ENCODE measurements at regions not wholly inside any gene's neighbourhood (a gene's known extent, or its start where the extent isn't known, plus 50 kb on each side); places are given as distances from the start of the nearest gene placed in this dataset.

DNA sequence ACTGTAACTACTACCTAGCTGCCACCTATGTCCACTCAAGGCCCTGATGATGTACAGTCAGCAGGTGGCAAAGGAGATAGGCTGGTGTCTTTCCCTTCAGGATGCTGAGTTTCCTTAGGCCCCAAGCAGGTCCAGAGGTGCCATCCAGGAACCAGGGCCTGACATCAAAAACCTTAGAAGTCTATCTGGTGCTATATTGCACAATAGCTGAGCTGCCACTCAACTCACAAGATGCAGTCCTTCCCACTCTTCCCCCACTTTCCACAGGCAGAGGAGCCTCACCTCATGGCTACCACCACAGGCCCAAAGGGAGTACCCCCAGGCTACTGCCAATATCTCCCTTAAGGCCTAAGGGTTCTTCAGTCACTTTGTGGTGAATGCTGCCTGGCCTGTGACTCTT is 83.9 kb upstream of the ZNF827 start:
- Mint-ChIP-seq H3K9me3 (peaks cover 4% of the 10 kb centered on the region), H3K36me3 (ENCODE audit: low read depth) (no peaks in the 10 kb centered on the region), H3K27ac (no peak overlapping the region), H3K27me3 (ENCODE audit: low read depth) (no peaks in the 10 kb centered on the region), H3K4me3 (no peak overlapping the region), H3K4me1 (no peaks in the 10 kb centered on the region)
- TF ChIP-seq, protein P1, sequence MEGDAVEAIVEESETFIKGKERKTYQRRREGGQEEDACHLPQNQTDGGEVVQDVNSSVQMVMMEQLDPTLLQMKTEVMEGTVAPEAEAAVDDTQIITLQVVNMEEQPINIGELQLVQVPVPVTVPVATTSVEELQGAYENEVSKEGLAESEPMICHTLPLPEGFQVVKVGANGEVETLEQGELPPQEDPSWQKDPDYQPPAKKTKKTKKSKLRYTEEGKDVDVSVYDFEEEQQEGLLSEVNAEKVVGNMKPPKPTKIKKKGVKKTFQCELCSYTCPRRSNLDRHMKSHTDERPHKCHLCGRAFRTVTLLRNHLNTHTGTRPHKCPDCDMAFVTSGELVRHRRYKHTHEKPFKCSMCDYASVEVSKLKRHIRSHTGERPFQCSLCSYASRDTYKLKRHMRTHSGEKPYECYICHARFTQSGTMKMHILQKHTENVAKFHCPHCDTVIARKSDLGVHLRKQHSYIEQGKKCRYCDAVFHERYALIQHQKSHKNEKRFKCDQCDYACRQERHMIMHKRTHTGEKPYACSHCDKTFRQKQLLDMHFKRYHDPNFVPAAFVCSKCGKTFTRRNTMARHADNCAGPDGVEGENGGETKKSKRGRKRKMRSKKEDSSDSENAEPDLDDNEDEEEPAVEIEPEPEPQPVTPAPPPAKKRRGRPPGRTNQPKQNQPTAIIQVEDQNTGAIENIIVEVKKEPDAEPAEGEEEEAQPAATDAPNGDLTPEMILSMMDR (IDR thresholded peaks at IDR 0.05; ENCODE audit: unreplicated experiment in 3 of 3) = no peak

DNA sequence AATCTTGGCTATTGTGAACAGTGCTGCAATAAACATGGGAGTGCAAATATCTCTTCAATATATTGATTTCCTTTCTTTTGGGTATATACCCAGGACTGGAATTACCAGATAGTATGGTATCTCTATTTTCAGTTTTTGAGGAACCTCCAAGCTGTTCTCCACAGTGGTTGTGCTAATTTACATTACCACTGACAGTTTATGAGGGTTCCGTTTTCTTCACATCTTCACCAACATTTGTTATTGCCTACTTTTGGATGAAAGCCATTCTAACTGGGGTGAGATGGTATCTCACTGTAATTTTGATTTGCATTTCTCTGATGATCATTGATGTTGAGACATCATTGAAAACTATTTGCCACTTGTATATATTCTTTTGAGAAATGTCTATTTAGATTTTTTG is 79.6 kb upstream of the ZNF827 start:
- H3K36me3 Mint-ChIP-seq (ENCODE audit: low read depth) = no peaks in the 10 kb centered on the region
- no peaks in the 10 kb centered on the region for H3K4me1 Mint-ChIP-seq
- TF ChIP-seq, protein P1 (IDR thresholded peaks at IDR 0.05; ENCODE audit: unreplicated experiment in 3 of 3) = no peak
- H3K4me3 Mint-ChIP-seq = no peak overlapping the region
- H3K9me3 Mint-ChIP-seq = peaks cover 4% of the 10 kb centered on the region
- no peak overlapping the region for H3K27ac Mint-ChIP-seq
- no peaks in the 10 kb centered on the region for H3K27me3 Mint-ChIP-seq (ENCODE audit: low read depth)

DNA sequence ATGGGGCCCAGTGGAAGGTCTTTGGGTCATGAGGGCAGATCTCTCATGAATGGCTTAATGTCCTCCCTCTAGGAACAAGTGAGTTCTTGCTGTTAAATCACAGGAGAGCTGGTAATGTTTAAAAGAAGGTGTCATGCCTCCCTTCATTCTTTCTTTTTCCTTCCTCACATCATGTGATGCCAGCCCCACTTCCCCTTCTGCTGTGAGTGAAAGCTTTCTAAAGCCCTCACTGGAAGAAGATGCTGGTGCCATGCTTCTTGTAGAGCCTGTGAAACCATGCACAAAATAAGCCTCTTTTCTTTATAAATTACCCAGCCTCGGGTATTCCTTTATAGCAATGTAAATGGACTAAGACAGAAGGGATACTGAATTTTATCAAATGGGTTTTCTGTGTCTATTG is 66.1 kb upstream of the ZNF827 start:
- H3K27ac Mint-ChIP-seq = no peak overlapping the region
- peaks cover 4% of the 10 kb centered on the region for H3K27me3 Mint-ChIP-seq (ENCODE audit: low read depth)
- H3K4me3 Mint-ChIP-seq = no peak overlapping the region
- no peaks in the 10 kb centered on the region for H3K4me1 Mint-ChIP-seq
- H3K36me3 Mint-ChIP-seq (ENCODE audit: low read depth) = no peaks in the 10 kb centered on the region
- TF ChIP-seq, protein P1 (IDR thresholded peaks at IDR 0.05; ENCODE audit: unreplicated experiment in 3 of 3) = no peak
- peaks cover 13% of the 10 kb centered on the region for H3K9me3 Mint-ChIP-seq

DNA sequence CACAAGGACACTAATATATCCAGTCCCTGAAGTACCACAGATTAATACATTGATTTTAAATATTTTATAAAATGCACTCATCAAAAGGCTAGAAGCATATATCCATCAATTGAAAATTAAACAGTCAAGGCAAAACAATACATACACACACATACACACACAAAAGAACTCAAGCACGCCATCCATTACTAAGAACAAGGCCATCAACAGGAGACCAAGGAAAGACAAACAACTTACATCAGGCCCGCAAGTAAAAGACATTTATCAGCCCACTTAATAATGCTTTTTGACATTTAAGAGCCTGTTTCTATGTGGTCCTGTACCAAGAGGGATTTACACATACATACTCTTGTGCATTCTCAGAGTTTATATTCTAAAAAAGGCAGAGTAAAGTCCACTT is 50.0 kb upstream of the ZNF827 start:
- Mint-ChIP-seq H3K27ac (no peak overlapping the region), H3K27me3 (ENCODE audit: low read depth) (no peaks in the 10 kb centered on the region), H3K4me3 (no peak overlapping the region), H3K36me3 (ENCODE audit: low read depth) (no peaks in the 10 kb centered on the region), H3K9me3 (peaks cover 3% of the 10 kb centered on the region), H3K4me1 (no peaks in the 10 kb centered on the region)
- TF ChIP-seq, protein P1 (IDR thresholded peaks at IDR 0.05; ENCODE audit: unreplicated experiment in 3 of 3) = no peak
